GM12864 (cell line): ENCODE measurements at regions not wholly inside any gene's neighbourhood (a gene's known extent, or its start where the extent isn't known, plus 50 kb on each side); places are given as distances from the start of the nearest gene placed in this dataset.

Source experiments
- DNase-seq: peaks from one replicate; pipeline ENCODE4 v3.0.0-alpha.2; 2011; ENCODE audit warnings: low read depth
- H3K4me3 ChIP-seq: 2 replicates; pipeline ENCODE4 v1.5.1; 2011; ENCODE audit warnings: mild to moderate bottlenecking, low read depth, low read length, control low read depth
- CTCF ChIP-seq: IDR thresholded peaks from 2 replicates; pipeline ENCODE4 v1.5.1; 2011; ENCODE audit warnings: low read depth, mild to moderate bottlenecking, moderate library complexity, low read length, control low read depth, inconsistent platforms; ENCODE audit errors: missing control alignments

DNA sequence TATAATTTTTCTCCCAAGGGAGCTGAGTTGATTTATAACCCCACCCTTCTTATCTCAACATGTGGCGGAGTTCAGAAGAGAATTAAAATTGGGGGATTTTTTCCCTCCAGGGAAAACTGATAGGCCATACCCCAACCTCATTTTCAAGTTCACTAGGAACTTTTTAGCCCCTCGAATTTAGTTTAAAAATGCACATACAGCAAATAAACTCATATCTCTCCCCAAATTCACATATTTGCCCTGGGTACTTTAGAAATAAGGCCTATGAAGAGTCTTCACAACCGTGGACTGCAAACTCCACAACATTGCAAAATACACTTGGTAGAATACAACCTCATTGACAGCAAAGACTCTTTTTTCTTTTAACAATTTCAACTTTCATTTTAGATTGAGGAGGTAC, 206.7 kb upstream of the LEF1 start:
- no peak for DNase-seq
- no peak overlapping the region for H3K4me3 ChIP-seq
- no peak for TF ChIP-seq CTCF

DNA sequence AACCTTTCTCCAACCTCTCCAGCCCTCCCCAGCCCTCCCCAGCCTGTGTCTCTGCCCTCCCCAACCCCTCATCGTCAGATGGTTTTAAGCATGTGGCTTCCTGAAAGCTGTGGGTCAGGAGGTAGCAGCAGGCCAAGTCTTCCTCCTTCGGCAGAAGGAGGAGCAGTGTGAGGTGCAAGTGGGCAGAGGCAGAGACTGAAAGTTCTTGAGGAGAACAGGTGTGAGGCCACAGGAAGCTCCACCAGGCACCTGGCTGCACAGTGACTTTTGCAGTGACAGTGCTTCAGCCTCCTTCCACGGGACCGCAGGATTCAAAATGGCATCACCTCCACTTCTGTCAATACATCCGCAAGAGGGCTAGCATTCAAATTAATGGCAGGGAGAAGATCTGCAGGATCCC, 203.9 kb upstream of the LEF1 start:
- H3K4me3 ChIP-seq = no peak overlapping the region
- TF ChIP-seq CTCF = no peak
- no peak for DNase-seq

- no peak overlapping the region for H3K4me3 ChIP-seq
- TF ChIP-seq CTCF = no peak
- DNase-seq = no peak
Observed at GRCh38 chr4:108371282-108371681, 202.6 kb upstream of the LEF1 start.

DNA sequence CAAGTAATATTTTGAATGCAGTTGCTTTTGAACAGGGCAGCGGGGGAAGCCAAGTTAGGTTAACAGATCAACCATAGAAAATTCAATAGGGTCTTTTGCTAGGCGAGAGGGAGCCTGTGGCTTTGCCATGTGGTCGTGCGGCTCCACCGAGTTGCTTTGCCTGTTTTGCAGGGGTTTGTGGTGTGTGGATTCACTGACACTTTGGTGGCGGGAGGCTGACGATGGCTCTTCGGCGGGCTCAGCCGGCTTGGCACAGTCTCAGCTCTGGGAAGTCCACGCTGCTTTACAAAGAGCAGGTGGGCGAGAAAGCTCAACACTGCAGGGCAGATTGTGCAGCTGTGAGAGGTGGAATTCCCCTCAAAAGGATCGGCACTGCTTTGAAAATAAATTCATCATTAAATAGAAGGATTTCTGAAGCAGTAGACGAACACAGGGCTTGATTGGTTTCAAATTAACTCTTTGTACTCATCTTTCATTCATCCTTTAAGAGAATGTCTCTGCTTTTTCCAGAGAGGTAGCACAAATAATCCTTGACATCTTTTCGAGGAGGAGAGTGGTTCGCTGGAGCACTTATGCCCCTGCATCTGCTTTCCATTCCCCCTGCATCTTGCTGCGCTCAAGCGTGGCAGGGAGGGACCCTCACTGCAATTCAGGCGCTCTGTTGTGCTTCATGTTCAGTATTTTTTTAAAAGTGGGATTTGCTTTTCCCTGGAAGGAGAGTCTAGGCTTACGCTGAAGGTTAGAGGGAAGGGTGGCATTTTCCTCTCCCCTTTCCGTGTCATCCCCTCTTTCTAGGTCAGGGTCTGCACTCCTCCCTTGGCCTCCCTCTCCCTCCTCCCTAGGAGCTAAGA, 201.8 kb upstream of the LEF1 start:
- no peak overlapping the region for H3K4me3 ChIP-seq
- DNase-seq = no peak
- no peak for TF ChIP-seq CTCF

- DNase-seq = no peak
- no peak overlapping the region for H3K4me3 ChIP-seq
- TF ChIP-seq CTCF = no peak
Observed at GRCh38 chr4:108369035-108369655, 200.4 kb upstream of the LEF1 start.

GRCh38 chr4:108367751-108368150, 199.0 kb upstream of the LEF1 start:
- TF ChIP-seq CTCF = no peak

More at GRCh38 chr4:108367751-108368150, 199.0 kb upstream of the LEF1 start:
- H3K4me3 ChIP-seq = no peak overlapping the region
- no peak for DNase-seq
